IPS DF 6.9 (cell line): ENCODE measurements at regions not wholly inside any gene's neighbourhood (a gene's known extent, or its start where the extent isn't known, plus 50 kb on each side); places are given as distances from the start of the nearest gene placed in this dataset.

Experiments used
- DNase-seq: peaks from one replicate; pipeline ENCODE4 v3.0.0-alpha.2; 2013; ENCODE audit warnings: low read depth, low spot score
- H3K27ac ChIP-seq: one replicate; pipeline ENCODE4 v1.5.1; 2013; ENCODE audit warnings: low read length, control low read depth
- H3K27me3 ChIP-seq: 2 replicates; pipeline ENCODE4 v1.6.1; 2013; ENCODE audit warnings: mild to moderate bottlenecking, low read length; ENCODE audit not compliant: control insufficient read depth, insufficient read depth
- H3K36me3 ChIP-seq: 2 replicates; pipeline ENCODE4 v1.6.1; 2013; ENCODE audit warnings: low read length; ENCODE audit not compliant: control insufficient read depth, insufficient read depth
- H3K4me1 ChIP-seq: 2 replicates; pipeline ENCODE4 v1.6.1; 2013; ENCODE audit warnings: low read length; ENCODE audit not compliant: control insufficient read depth, insufficient read depth
- H3K4me3 ChIP-seq: 2 replicates; pipeline ENCODE4 v1.5.1; 2013; ENCODE audit warnings: mild to moderate bottlenecking, low read length
- H3K9me3 ChIP-seq: 2 replicates; pipeline ENCODE4 v1.6.1; 2013; ENCODE audit warnings: low read length, inconsistent platforms; ENCODE audit not compliant: control insufficient read depth, insufficient read depth
- WGBS: extraction: QIAGEN DNeasy Blood & Tissue Kit; methylation state at CpG from one replicate; pipeline ENCODE4 v1.1.7; 2013; ENCODE audit warnings: mixed read lengths, missing lambda C conversion rate; ENCODE audit not compliant: insufficient read length, insufficient coverage; 5-methylcytosine and 5-hydroxymethylcytosine counted together

- Histone ChIP-seq H3K9me3 (no peaks in the 10 kb centered on the region), H3K4me3 (no peak overlapping the region), H3K27me3 (no peaks in the 10 kb centered on the region), H3K36me3 (no peaks in the 10 kb centered on the region), H3K4me1 (no peaks in the 10 kb centered on the region), H3K27ac (no peak overlapping the region)
- no peak for DNase-seq
- WGBS, result no CpG with 5 or more reads among the region's 3 CpGs
These were observed 100.9 kb upstream of the SERP2 start for GRCh38 chr13:44272692-44273091.

- no peaks in the 10 kb centered on the region for H3K27me3 ChIP-seq
- no peaks in the 10 kb centered on the region for H3K4me1 ChIP-seq
- no peak overlapping the region for H3K4me3 ChIP-seq
- no peak overlapping the region for H3K27ac ChIP-seq
- H3K9me3 ChIP-seq, result no peaks in the 10 kb centered on the region
- no peak for DNase-seq
- no peaks in the 10 kb centered on the region for H3K36me3 ChIP-seq
- no CpG with 5 or more reads among the region's 5 CpGs for WGBS
These were observed 100.4 kb upstream of the SERP2 start for GRCh38 chr13:44273216-44273615.

- no peak overlapping the region for H3K4me3 ChIP-seq
- WGBS, result no CpG with 5 or more reads among the region's 6 CpGs
- DNase-seq, result no peak
- no peaks in the 10 kb centered on the region for H3K9me3 ChIP-seq
- no peaks in the 10 kb centered on the region for H3K4me1 ChIP-seq
- H3K27ac ChIP-seq, result no peak overlapping the region
- no peaks in the 10 kb centered on the region for H3K36me3 ChIP-seq
- no peaks in the 10 kb centered on the region for H3K27me3 ChIP-seq
These were observed 99.4 kb upstream of the SERP2 start for GRCh38 chr13:44273991-44274770.

- no CpG with 5 or more reads among the region's 2 CpGs for WGBS
- no peak for DNase-seq
- no peak overlapping the region for H3K4me3 ChIP-seq
- no peak overlapping the region for H3K27ac ChIP-seq
- no peaks in the 10 kb centered on the region for H3K4me1 ChIP-seq
- no peaks in the 10 kb centered on the region for H3K9me3 ChIP-seq
- no peaks in the 10 kb centered on the region for H3K36me3 ChIP-seq
- H3K27me3 ChIP-seq, result no peaks in the 10 kb centered on the region
These were observed 98.8 kb upstream of the SERP2 start for GRCh38 chr13:44274771-44275205.

- H3K4me1 ChIP-seq, result no peaks in the 10 kb centered on the region
- H3K27me3 ChIP-seq, result no peaks in the 10 kb centered on the region
- H3K36me3 ChIP-seq, result no peaks in the 10 kb centered on the region
- H3K9me3 ChIP-seq, result no peaks in the 10 kb centered on the region
- DNase-seq, result no peak
- no peak overlapping the region for H3K27ac ChIP-seq
- no peak overlapping the region for H3K4me3 ChIP-seq
These were observed 98.2 kb upstream of the SERP2 start for GRCh38 chr13:44275381-44275780.

GRCh38 chr13:44276061-44276460, 97.6 kb upstream of the SERP2 start:
- Histone ChIP-seq H3K9me3 (no peaks in the 10 kb centered on the region), H3K4me3 (no peak overlapping the region), H3K27me3 (no peaks in the 10 kb centered on the region), H3K4me1 (no peaks in the 10 kb centered on the region), H3K27ac (no peak overlapping the region), H3K36me3 (no peaks in the 10 kb centered on the region)
- DNase-seq, result no peak
- no CpG with 5 or more reads among the region's 3 CpGs for WGBS

- Histone ChIP-seq H3K4me3 (no peak overlapping the region), H3K9me3 (no peaks in the 10 kb centered on the region), H3K36me3 (no peaks in the 10 kb centered on the region), H3K27ac (no peak overlapping the region), H3K4me1 (no peaks in the 10 kb centered on the region), H3K27me3 (no peaks in the 10 kb centered on the region)
- WGBS, result 100% methylated on average over 1 of the region's 1 CpG
- no peak for DNase-seq
These were observed 96.2 kb upstream of the SERP2 start for GRCh38 chr13:44277459-44277858.

GRCh38 chr13:44278166-44278565, 95.5 kb upstream of the SERP2 start:
- Histone ChIP-seq H3K27ac (no peak overlapping the region), H3K9me3 (no peaks in the 10 kb centered on the region), H3K4me3 (no peak overlapping the region), H3K36me3 (no peaks in the 10 kb centered on the region), H3K4me1 (no peaks in the 10 kb centered on the region), H3K27me3 (no peaks in the 10 kb centered on the region)
- no CpG with 5 or more reads among the region's 4 CpGs for WGBS
- DNase-seq, result no peak

GRCh38 chr13:44280456-44280855, 93.2 kb upstream of the SERP2 start:
- WGBS, result no CpG with 5 or more reads among the region's 5 CpGs
- Histone ChIP-seq H3K27me3 (no peaks in the 10 kb centered on the region), H3K36me3 (no peaks in the 10 kb centered on the region), H3K27ac (no peak overlapping the region), H3K4me1 (no peaks in the 10 kb centered on the region), H3K9me3 (no peaks in the 10 kb centered on the region), H3K4me3 (no peak overlapping the region)
- DNase-seq, result no peak

GRCh38 chr13:44281252-44282000, 92.2 kb upstream of the SERP2 start:
- Histone ChIP-seq H3K27ac (no peak overlapping the region), H3K9me3 (no peaks in the 10 kb centered on the region), H3K36me3 (no peaks in the 10 kb centered on the region), H3K27me3 (no peaks in the 10 kb centered on the region), H3K4me1 (no peaks in the 10 kb centered on the region), H3K4me3 (no peak overlapping the region)
- DNase-seq, result no peak
- WGBS, result no CpG with 5 or more reads among the region's 9 CpGs

- WGBS, result no CpG with 5 or more reads among the region's 2 CpGs
- Histone ChIP-seq H3K27me3 (no peaks in the 10 kb centered on the region), H3K27ac (no peak overlapping the region)
These were observed 90.0 kb upstream of the SERP2 start for GRCh38 chr13:44283600-44283999.

More at GRCh38 chr13:44283600-44283999, 90.0 kb upstream of the SERP2 start:
- no peak overlapping the region for H3K4me3 ChIP-seq
- DNase-seq, result no peak
- H3K36me3 ChIP-seq, result no peaks in the 10 kb centered on the region
- H3K9me3 ChIP-seq, result no peaks in the 10 kb centered on the region
- no peaks in the 10 kb centered on the region for H3K4me1 ChIP-seq
